ENCODE measurements at regions not wholly inside any gene's neighbourhood (a gene's known extent, or its start where the extent isn't known, plus 50 kb on each side); places are given as distances from the start of the nearest gene placed in this dataset.

- no peak overlapping the region for H3K4me3 ChIP-seq
- no peak for DNase-seq (ENCODE audit: low spot score)
- H3K27ac ChIP-seq = no peak overlapping the region
- no peak for TF ChIP-seq CTCF (IDR thresholded peaks at IDR 0.05)
Observed at GRCh38 chr2:24412812-24413211, 52.5 kb upstream of the ITSN2 start.

GRCh38 chr2:24411488-24412151 is 51.3 kb upstream of the ITSN2 start:
- TF ChIP-seq CTCF (IDR thresholded peaks at IDR 0.05) = no peak

GRCh38 chr2:24410976-24411375 is 50.6 kb upstream of the ITSN2 start:
- DNase-seq (ENCODE audit: low spot score) = no peak
- no peak for TF ChIP-seq CTCF (IDR thresholded peaks at IDR 0.05)
- Histone ChIP-seq H3K27ac (no peak overlapping the region), H3K4me3 (no peak overlapping the region)

More at GRCh38 chr2:24411488-24412151, 51.3 kb upstream of the ITSN2 start:
- no peak for DNase-seq (ENCODE audit: low spot score)
- no peak overlapping the region for H3K27ac ChIP-seq
- no peak overlapping the region for H3K4me3 ChIP-seq

- peak; percentile 70 for TF ChIP-seq CTCF (IDR thresholded peaks at IDR 0.05)
- no peak overlapping the region for H3K4me3 ChIP-seq
- H3K27ac ChIP-seq = no peak overlapping the region
- no peak for DNase-seq (ENCODE audit: low spot score)
Observed at GRCh38 chr2:24409700-24410556, 49.6 kb upstream of the ITSN2 start.
